ENCODE measurements at regions not wholly inside any gene's neighbourhood (a gene's known extent, or its start where the extent isn't known, plus 50 kb on each side); places are given as distances from the start of the nearest gene placed in this dataset.
"Not testable (repeated sequence)": the region's sequence is repeated elsewhere in the genome, so short reads cannot be mapped to it uniquely, and the experiment has no call there.

GRCh38 chr13:44131069-44131614, 242.5 kb upstream of the SERP2 start:
- no peak for DNase-seq

- no peak for DNase-seq
These were observed 240.9 kb upstream of the SERP2 start for GRCh38 chr13:44132710-44133109.

- no peak for DNase-seq
These were observed 240.0 kb upstream of the SERP2 start for GRCh38 chr13:44133626-44134025.

- DNase-seq = no peak
These were observed 238.1 kb upstream of the SERP2 start for GRCh38 chr13:44135566-44135965.

GRCh38 chr13:44136696-44137268, 236.8 kb upstream of the SERP2 start:
- no peak for DNase-seq

- DNase-seq = no peak
These were observed 236.2 kb upstream of the SERP2 start for GRCh38 chr13:44137466-44137865.

GRCh38 chr13:44140146-44140545, 233.5 kb upstream of the SERP2 start:
- DNase-seq = no peak

- DNase-seq = peak; percentile 6
These were observed 232.5 kb upstream of the SERP2 start for GRCh38 chr13:44140888-44141724.

- peak; percentile 97 for DNase-seq
These were observed 231.7 kb upstream of the SERP2 start for GRCh38 chr13:44141725-44142539.

- DNase-seq = no peak
These were observed 231.1 kb upstream of the SERP2 start for GRCh38 chr13:44142540-44142867.

GRCh38 chr13:44142941-44143665, 230.5 kb upstream of the SERP2 start:
- no peak for DNase-seq

GRCh38 chr13:44146138-44146537, 227.5 kb upstream of the SERP2 start:
- no peak for DNase-seq

GRCh38 chr13:44147233-44147632, 226.4 kb upstream of the SERP2 start:
- no peak for DNase-seq

GRCh38 chr13:44147648-44148047, 226.0 kb upstream of the SERP2 start:
- no peak for DNase-seq

GRCh38 chr13:44148159-44148914, 225.3 kb upstream of the SERP2 start:
- DNase-seq = no peak

GRCh38 chr13:44149231-44149630, 224.4 kb upstream of the SERP2 start:
- not testable (repeated sequence) for DNase-seq

GRCh38 chr13:44149821-44150220, 223.8 kb upstream of the SERP2 start:
- DNase-seq = no peak

- no peak for DNase-seq
These were observed 222.2 kb upstream of the SERP2 start for GRCh38 chr13:44151474-44151873.

- no peak for DNase-seq
These were observed 220.1 kb upstream of the SERP2 start for GRCh38 chr13:44153496-44153895.

GRCh38 chr13:44155422-44156293, 218.0 kb upstream of the SERP2 start:
- DNase-seq = no peak

- DNase-seq = no peak
These were observed 217.3 kb upstream of the SERP2 start for GRCh38 chr13:44156294-44156658.
